Fibroblast of skin of scalp (primary cell): ENCODE measurements at regions not wholly inside any gene's neighbourhood (a gene's known extent, or its start where the extent isn't known, plus 50 kb on each side); places are given as distances from the start of the nearest gene placed in this dataset.

ENCODE experiments used
- DNase-seq: peaks from one replicate; pipeline ENCODE4 v3.0.0-alpha.2; 2013

DNA sequence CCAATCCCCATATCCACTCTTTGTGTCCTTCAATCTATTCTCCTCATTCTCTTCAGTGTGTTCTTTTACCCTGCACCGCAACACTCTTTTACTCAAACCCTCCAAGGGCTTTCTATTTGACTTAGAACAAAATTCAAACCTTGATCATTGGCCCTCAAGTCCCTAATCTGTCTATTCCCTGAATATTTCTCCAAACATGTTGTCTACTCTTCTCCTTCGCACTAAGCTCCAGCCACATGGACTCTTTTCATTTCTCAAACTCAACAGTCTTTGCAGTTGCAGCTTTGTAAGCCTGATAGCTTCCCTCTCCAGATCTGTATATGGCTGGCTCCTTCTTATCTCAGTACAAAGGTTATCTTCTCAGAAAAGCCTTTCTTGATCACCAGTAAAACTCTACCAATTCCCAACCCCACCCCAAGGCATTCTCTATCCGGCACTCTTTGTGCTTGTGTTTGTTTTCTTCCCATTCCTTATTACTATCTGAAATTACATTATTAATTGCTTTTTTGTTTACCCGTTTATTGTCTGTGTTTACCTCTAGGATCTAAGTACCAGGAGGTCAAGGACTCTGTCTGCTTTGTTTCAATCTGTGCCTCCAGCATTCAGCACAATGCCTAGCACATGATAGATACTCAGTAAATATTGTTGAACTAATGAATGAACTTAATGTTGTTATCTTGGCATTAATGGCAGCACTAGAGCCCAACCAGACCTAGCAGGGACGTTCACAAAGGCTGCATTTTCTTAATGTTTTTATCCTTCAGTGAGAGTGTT is 147.4 kb downstream of the BBOX1 start:
- no peak for DNase-seq

DNA sequence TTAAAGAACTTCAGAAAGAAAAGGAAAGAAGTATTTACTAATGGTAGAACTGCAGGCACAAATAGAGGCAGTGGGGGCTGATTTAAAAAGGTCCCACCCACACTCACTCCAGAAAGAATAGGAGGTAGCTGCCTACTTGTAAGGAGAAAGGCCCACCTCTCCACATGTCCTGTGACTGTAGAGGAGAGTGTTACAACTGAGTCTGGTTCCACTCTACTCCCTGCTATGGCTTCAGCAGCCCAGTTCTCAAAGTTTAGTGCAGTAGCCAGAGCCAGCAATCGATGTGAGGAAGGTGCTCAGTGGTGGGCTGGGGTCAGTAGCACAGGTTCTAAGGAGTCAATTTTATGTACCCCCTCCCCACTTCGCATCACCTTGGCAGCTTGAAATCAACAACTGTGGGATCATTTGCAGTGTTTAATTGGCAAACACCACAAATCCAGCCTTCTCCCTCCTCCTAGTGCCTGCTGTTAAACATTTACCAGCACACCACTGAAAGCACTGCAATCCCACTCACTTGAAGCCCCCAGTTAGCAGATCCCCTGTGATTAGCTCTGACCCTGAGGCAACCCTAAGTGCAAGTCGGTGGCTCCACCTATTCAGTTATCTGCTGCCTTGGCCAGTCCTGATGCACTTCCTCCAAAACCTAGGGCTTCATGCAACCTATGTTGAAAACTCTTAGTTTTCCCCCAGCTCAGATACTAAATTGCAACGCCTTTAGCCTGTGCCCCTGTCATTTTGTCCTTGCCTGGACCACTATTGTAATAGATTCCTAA is 146.6 kb downstream of the BBOX1 start:
- no peak for DNase-seq

DNA sequence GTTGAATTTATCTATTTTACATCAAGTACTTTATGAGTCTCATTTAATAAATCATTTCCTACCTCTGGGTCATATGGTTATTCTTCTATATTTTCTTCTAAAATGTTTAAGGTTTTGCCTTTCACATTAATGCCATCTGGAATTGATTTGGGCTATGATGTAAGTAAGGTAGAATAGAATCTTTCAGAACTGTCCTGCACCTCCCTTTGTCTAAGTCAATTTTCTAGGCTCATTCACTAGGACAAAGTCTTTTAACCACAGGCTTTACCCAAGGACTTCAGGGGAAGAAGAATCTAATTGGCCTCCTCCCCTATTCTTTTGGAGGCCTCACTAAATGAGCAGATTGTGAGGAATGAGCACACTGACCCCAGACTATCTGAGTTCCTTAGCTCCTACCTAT is 146.0 kb downstream of the BBOX1 start:
- peak; percentile 40 for DNase-seq

DNA sequence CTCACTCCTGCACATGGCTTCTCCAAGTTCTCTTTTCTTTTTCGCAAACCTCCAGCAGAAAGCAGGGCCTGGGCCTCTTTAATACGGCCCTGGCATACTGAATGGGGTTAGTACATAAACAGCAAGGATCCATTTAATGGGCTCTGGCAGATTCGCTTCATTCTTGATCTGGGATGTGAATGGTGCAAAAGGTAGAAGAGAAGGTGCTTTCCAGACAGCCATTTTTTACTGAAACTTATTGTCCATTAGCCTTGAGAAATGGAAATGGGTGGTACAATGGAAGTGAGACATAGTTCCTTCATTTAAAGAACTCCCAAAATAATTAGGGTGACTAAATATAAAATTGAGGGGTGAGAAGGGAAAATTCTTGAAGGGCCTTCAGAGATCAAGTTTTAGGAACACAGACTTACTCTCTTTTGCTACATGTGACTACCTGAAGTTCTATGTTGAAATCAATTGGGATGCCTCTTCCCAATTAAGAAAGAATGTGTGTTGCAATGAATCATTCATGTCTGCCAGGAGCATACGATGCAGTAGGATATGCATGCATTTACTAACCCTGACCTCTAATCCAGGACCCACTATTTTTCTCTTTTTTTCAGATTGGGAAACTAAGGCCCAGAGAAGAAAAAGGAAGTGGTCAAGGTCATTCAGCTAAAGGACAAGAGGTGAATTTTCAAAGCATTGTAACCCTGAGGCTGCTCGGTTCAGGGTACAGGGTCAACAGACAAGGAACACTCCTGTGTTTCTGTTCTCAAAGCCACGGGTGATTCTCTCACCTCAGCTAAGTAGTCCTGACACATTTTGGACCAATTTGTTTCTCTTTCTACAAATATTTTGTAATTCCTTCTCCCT is 144.1 kb downstream of the BBOX1 start:
- DNase-seq: peak; percentile 57

DNA sequence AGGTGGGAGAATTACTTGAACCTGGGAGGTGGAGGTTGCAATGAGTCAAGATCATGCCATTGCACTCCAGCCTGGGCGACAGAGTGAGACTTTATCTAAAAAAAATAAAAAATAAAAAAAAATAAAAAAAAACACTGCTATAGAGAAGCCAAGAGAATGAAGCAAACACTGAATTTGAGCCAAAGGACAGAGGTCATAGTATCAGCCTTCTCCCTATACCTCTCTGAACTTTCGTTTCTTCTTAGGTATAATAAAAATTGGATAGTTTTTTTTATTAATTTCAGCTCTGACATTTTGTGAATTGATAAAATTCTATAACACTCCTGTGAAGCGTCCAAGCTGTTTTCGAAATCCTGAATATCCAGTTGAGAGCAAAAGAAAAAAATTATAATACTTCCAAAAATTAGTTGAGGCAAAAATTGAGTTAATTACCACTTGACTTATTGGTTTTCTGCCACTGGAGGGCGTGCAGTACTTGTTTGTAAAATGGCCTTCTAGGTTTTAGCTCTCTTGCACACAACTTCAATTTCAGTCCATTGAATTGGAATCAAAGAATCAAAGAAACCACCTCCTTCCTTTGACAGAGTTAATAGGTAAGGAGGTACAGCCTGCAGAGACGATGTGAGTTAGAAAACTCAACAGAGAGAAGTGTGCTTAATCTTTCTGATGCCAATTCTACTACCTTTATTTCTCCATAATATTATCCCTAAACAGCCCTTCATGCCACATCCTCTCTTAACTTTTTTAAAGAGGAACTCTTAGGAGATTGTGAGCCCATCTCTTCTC is 143.2 kb downstream of the BBOX1 start:
- DNase-seq: peak; percentile 83

DNA sequence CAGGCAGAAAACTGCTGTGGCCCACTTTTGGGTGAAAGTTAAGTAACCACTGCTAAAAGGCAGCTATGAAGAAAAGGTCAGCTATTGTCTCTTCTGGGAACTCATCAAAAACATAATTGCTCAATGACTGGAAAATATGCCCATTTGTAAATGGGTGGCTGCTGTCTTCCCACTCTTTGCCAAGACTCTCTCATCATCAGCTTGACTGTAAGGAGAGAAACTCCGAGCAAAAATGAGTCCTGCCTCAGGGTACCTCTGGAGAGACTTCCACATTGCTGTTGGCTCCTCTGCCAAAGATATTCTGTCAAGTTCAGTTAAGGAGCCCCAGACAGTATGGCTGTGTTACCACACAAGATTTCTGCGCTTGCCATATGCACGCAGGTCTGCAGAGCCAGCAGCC is 138.7 kb downstream of the BBOX1 start:
- DNase-seq: no peak

DNA sequence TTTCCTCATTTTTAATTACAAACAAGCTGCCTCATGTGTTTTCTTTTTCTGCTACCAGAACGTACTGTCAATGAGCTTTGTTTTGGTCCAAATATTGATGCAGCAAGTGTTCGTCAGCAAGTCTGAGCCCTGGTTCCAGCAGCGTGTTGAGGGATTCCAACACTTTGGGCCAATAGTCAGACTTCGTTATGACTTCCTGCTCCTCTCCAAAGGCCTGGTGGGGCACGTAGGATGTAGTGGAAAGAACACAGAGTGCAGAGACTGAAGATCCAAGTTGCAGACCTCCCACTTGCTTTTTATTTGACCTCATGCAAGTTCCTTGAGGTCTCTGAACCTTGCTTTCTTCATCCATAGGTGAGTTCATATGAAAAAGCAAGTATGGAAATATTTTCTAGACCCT is 138.2 kb downstream of the BBOX1 start:
- DNase-seq: no peak
